ENCODE measurements at regions not wholly inside any gene's neighbourhood (a gene's known extent, or its start where the extent isn't known, plus 50 kb on each side); places are given as distances from the start of the nearest gene placed in this dataset.
"Not testable (repeated sequence)": the region's sequence is repeated elsewhere in the genome, so short reads cannot be mapped to it uniquely, and the experiment has no call there.

DNA sequence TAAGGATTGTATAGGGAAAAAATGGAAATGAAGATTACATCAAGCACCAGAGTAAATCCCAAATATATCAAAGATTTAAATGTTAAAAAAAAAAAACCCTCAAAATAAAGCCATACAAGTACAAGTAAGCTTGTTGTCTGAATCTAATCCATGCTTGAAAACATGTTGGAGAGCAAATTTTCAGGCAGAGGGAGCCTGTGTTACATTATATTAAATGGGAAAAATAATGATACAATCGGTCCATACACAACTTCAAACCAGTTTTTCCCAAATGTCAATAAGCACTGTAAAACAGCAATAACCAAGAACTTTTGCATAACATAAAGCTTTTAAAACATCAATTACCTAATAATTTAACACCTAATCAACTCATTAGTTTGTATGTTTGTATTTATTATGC is 949.4 kb upstream of the ADGRL4 start:
- no peak for DNase-seq

DNA sequence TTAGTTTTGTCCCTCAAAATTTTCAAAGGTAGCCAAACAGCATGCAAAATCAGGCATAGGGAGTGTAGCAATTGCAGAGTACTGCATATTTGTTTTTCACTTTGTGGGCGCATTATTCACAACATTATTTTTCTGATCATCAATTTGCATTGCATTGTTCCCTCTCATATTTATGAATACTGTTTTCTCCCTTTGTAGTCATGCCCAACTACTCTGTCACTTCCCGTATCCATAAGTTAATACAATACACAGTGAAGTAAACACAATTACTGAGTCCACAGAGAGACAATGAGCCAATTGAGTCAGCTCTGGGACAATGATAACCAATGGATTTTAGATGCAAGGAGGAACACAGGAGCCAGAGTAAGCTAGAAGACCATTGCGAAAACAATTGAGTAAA is 944.0 kb upstream of the ADGRL4 start:
- no peak for DNase-seq

DNA sequence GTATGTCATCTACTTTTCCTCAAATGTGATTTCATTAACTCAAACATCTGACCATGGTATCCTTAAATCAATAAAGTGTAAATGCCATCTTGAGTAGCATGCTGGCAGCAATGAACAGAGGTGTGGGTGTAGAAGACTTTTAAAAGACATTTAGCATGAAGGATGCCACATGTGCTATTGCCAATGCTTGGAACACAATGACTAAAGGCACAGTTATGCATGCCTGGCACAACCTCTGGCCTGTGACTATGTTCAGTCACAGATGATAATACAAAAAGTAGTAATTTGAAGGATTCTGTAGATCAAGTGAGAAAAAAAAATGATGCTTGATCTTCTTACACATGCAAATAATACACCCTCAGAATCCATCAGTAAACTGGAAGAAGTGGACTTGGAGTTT is 938.9 kb upstream of the ADGRL4 start:
- DNase-seq, result no peak

DNA sequence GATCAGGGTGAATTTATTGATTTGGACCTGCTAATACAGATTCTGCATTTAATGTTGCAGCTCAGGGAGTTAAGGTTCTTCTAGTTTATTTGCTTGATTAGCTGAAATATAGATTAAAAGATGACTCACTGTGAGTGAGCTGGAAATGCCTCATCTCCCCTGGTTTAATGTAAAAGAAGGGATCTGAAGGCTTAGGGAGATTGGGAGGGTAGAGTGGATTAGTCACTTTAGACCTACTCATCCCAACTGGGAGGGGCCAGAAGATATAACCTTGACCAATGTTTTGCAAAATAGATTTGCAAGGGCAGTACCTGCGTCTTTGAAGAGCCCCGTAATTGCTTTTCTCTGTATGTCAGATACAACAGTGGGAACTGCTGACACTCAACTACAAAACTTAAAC is 922.8 kb upstream of the ADGRL4 start:
- DNase-seq, result no peak

DNA sequence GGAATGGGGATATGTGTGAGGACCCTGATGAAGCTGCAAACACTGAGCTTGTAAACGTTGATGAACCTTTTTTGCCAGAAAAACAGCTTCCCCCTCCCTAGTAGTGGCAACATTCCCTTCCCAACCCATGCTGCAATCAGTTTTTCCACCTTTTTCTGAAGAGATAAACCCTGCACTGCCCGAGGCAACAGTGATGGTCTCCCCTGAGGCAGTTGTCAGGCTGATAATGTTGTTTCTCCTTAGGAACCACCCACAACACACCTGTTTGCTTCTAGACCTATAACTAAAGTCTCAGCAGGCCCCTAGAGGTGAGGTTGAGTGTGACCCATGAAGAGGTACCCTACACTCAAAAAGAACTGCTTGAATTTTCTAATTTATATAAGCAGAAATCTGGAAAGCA is 922.4 kb upstream of the ADGRL4 start:
- no peak for DNase-seq

DNA sequence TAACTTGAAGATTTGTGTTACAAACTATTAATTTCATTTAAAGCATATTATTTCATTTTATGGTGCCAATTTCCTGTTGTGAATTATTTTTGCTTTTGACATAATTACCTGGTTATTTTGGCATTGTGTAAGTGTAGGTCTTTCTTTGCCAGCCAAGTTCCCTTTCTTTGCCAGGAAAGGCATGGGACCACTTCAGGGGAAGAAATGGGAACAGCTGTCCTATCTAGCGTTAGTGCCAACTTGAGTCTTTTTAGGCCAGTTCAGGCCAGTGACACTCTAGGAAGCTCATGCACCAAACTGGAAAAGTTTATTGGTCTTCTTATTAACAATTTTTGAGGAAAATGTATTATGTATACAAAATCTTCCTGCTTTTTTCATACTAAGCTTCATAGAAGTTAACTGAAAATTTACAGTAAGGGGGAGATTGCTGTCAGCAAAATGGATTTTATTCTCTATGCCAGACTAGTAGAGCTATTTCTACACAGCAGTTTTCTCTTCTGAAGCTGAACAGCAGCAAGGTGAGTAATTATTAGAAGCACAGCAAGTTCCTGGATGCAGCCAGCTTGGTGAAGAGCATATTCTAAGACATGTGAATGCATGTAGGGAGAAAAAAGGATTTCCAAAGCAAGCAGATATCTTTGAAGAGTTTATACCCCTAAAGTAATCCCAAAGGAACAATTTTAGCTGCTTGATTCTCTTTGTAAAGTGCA is 914.6 kb upstream of the ADGRL4 start:
- no peak for DNase-seq

DNA sequence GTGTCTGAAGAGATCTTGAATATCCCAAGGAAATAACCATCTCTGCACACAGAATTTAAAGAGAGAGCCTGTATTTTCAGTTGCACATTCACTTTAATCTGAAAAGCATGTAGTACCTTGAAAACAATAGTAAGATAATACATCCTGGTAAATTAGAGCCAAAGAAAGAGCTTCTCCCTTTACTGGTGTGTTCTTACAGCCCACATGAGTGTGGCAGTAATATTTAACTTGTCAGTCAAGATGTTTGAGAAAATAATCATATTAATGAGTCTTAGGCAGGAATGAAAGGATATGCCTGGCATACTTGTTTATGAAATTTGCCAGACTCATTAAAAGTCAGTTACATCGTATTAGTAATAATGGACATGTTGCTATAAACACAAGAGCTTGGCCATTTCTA is 908.4 kb upstream of the ADGRL4 start:
- no peak for DNase-seq

DNA sequence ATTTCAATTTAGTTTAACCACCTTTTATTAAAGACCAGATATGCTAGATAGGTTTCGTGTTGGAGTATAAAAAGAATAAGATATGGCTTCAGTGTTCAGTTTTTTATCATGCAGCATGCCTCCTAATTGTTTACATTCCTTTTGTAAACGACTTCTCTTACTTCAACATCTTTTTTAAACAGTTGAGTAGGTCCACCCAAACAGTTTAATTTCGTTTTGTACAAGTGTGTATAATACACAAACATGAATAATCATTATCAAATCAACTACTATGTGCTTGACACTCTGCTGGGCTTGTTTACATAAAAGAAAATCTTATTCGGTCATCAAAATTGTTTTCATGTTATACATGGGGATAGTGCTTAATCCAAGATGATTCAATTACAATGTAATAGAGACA is 906.3 kb upstream of the ADGRL4 start:
- DNase-seq, result no peak

DNA sequence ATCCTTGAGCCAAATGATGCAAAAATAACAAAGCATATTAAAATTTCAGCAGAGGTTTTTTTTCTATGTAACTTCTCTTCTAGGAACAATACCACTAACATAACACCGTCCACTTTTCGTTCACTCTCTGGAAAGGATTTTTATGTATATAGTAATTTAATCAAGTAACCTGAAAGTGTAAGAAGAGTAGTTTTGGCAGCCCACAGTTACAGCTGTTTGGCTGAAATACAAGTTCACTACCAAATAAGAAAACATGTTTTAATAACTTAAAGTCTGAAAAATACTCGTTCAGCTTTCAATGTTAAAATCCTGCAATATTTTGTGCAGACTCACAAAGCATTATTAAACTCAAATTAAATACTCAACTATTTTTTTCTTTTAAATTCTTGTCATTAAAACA is 896.8 kb upstream of the ADGRL4 start:
- DNase-seq, result no peak

DNA sequence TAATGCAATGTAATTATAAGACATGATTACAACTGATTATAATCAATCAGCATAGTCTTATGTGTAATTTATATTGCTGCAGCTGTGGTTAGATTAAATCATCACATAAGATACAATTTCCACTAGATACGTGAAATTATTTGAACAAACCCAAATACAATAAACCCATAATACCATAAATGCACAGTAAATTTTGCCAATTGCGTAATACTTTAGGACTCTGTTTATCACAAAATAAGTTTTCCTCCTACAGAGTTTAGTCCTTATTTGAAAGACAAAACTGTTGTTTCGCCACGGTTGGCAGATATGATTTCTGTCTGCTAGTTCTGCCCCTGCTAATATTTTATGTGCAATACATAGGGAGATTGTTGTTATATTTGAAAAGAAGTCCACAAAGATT is 895.9 kb upstream of the ADGRL4 start:
- DNase-seq, result no peak

DNA sequence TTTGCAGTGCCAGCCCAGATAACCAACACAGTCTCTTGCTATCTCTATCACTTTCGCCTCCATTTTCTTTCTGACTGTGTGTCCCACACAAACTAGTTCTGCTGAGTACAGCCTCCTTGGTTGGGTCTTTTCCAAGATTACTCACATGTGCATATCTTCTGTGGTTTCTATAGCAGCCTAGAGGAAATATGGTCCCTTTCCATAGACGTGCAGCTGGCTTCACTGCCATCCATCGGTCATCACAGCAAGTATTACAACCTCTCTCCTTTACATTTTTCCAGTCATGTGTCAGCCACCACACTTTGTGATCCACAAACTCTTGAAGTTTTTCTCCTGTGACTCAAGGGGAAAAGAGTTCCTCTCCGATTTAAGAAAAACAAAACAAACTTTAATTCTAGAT is 893.4 kb upstream of the ADGRL4 start:
- no peak for DNase-seq

DNA sequence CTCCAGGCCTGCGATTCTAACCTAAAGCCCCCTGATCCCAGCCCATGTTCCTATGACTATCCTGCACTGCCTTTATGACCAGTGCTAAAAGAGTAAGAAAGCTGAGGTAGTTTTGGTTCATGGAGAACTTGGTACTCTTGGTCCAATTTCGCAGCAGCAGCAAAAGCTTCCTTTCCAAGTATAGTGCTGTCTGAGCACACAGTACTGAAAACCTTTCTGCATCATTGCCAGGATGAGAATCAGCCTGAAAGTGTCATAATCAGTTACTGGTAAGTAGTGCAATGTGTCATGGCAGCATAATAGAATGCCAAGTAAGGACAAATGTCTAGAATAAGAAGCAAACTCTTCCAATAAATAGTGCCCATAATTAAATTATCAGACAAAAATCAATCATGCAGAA is 889.6 kb upstream of the ADGRL4 start:
- DNase-seq, result no peak

DNA sequence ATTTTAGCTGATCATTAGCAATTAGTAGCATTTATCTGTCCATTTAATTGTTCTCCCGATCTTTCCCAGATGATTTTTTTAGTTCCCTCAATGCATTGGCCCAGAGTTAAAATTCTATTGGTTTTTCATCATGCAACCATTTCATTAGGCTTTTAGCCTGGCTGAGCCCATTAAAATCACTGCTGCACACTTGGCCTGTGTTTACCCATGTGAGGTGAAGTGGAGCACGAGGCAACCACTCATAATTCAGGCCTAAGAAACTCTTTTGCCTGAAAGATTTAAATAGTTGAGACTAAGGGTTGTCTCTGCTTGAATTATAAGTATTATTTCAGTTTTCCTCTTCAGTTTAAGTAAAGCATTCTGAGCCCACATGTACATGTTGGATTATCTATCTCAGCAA is 889.0 kb upstream of the ADGRL4 start:
- no peak for DNase-seq

DNA sequence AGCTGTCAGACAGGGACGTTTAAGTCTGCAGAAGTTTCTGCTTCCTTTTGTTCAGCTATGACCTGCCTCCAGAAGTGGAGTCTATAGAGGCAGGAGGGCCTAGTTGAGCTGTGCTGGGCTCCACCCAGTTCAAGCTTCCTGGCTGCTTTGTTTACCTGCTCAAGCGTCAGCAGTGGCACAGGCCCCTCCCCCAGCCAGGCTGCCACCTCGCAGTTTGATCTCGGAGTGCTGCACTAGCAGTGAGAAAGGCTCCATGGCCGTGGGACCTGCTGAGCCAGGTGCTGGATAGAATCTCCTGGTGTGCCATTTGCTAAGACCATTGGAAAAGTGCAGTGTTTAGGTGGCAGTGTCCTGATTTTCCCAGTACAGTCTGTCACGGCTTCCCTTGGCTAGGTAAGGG is 887.6 kb upstream of the ADGRL4 start:
- DNase-seq, result not testable (repeated sequence)

DNA sequence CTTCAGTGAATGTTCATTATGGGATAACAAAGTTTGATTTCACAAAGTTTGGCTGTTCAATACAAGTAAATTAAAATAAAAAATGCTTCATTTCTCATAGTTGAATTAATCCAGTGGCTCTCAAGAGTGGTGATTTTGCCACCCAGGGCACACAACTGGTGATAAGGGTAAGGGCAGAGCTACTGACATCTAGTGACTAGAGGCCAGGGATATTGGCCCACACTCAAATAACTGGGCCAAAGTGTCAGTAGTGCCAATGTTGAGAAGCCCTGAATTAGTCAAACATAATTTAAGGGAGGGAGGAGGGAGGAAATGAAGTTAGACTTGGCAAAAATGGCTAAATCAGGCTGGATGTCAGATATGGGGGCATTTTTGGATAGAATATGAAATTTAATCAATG is 880.5 kb upstream of the ADGRL4 start:
- DNase-seq, result no peak

DNA sequence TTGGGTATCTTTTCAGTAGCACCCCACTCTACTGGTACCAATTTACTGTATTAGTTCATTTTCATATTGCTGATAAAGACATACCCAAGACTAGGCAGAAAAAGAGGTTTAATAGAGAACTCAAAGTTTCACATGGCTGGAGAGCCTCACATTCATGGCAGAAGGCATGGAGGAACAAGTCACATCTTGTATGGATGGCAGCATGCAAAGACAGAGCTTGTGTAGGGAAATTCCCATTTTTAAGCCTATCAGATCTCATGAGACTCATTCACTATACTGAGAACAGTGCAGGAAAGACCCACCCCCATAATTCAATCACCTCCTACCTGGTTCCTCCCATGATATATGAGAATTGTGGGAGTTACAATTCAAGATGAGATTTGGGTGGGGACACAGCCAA is 878.6 kb upstream of the ADGRL4 start:
- DNase-seq, result no peak

DNA sequence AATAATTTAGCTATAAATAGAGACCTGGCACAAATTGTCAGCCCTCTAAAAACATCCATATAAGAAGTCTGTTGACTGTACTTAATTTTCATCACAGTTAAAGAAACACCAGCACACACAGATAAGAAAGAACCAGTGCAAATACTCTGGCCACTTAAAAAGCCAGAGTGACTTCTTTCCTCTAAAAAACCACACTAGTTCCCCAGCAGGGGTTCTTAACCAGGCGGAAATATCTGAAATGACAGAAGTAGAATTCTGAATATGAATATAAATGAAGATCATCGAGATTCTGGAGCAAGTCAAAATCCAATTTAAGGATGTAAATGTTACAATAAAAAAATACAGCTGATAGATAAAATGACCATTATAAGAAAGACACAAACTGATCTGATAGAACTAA is 870.6 kb upstream of the ADGRL4 start:
- no peak for DNase-seq

DNA sequence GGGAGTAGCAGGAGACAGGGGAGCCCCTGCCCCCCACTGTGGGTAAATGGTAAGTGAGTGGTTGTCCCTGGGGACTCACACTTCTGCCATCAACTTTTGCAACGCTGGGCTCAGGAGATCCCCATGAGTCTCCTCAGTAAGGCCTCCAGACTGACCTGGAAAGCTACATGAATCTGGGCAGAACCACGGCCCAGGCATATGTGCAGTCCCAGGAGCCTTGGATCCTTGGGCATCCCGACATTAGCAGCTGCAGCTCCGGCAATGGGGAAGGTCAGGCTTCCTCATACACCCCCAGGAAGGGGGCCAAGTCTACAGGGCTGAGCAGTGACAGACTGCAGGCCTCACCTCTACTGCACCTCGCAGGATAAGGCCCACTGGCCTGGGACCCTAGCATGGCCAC is 868.7 kb upstream of the ADGRL4 start:
- DNase-seq, result no peak

DNA sequence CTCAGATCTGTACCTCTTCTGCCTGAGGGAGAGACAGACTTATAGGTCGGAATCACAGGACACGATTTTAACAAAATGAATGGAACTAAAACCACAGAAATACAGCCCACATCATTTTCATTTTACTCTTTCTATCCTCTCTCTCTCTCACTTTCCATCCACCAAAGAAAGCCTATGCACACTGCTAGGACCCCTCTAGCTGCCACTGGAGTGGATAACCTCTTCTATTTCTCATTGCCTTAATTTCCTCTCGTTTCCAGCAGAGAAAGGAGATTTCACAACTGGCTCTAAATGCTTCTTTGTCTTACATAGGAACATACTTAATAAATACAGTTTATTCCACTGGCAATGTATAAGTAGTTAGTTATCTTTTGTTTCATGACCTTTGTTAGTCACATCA is 867.8 kb upstream of the ADGRL4 start:
- DNase-seq, result no peak

DNA sequence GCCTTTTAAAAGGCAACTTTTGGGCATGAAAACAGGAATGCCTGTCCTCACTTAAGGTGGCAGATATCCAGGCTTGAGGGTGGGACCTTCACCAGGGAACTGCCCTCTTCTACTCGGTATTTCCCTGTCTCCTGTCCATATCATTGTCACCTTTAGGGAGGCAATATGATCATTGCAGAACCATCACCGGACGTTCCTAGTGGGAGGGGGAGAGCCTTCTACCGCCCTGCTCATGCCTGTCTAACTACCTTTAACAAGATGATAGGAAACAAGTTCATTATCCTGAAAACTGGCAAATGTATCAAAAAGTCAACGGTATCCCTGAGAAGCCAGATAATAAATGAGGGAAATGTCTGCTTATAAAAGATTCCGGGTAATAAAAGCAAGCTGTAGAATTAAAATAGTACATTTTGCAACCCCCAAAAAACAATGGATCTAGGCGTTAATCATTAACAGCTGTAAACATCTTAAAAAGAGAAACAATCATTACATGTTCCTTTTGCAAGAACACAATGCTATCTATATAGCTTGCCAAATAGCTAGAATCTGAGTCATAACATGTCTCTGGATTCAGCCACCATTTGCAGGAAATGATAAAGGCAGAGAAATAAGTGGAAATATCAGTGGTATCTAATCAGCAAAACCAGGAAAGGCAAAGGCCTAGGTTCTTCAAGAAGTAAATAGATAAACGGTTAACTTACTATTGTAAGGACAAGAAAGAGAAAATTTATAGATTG is 852.9 kb upstream of the ADGRL4 start:
- DNase-seq, result no peak

DNA sequence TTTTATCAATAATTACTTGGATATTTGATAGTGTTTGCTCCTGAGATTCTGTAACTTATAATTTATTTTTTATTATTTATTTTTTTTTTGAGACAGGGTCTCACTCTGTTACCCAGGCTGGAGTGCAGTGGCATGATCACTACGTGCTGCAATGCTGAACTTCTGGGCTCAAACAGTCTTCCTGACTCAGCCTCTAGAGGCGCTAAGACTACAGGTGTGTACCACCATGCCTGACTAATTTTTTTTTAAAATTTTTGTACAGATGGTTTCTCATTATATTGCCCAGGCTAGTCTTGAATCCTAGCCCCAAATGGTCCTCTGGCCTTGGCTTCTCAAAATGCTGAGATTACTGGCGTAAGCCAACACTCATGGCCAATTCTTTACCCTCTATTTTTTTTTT is 845.5 kb upstream of the ADGRL4 start:
- DNase-seq, result no peak

DNA sequence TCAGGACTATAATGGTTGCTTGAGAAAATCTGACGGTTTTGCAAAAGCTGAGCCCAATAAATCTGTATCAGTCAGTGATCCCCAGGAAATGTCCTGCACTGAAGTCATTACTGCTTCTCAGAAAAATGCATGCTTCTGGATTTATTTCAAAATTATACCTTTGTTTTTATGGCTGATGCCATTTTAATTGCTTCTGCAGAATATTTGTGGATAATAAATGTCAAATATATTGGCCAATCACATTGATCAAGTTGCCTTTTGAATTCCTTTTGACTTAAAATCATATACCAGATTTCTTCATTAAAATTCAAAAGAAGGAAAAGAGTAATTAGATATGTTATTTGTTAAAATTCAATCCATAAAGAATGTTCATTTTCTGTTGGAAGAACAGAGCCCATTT is 842.9 kb upstream of the ADGRL4 start:
- no peak for DNase-seq

DNA sequence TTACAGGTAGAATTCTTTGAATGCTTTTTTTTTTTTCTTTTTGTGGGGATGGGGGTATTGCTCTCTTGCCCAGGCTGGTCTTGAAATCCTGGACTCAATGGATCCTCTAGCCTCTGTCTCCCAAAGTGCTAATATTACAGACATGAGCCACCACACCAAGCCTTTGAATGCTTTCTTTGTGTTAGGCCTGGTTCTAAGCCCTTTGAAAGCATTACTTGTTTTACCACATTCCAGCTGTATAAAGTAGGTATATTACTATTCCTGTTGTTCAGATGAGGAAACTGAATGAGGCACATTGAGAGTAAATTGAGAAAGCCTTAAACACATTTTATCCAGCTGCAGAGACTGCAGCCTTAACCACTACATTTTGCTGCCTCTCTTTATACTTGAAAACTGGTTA is 841.8 kb upstream of the ADGRL4 start:
- DNase-seq, result no peak

DNA sequence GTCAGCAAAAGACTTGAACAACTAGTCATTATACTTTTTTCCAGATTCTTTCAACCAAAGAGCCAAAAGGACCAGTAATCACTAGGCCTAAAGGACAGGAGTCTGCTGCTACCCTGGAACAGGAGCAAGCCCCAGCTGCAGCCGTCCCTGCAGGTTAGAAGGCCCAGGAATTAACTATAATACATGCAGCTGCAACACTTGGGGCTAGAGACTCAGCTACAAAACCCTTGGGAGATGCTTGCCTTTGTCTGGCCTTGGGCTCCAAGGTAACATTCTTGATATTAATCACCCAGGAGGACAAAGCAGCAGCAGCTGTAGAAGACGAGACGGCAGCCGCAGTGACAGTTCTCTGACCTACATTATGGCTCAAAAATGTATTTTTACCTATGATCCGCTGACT is 841.2 kb upstream of the ADGRL4 start:
- no peak for DNase-seq

DNA sequence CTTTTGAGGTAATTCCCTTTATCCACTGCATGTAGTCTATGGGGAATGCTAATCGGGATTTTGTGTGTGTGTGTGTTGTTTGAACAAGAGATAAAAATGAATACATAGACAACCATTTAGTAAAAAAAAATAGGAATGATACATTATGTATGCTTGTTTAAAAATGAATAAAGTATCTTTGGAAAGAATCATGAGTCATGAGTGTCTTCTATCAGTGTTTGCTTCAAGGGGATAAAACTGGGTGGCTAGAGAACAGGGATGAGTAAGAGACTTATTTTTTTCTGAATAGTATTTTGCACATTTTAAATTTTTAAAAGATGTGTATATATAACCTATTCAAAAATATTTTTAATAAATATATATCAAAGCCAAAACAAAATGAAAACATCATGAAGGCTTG is 839.4 kb upstream of the ADGRL4 start:
- DNase-seq, result no peak

Measured in NK-92 treated with Interleukin-12 subunit alpha and Interleukin-12 subunit beta, amount 100 ng/mL, for 24 hours (cell line).